Testis (tissue), 2 donors: ENCODE measurements at regions not wholly inside any gene's neighbourhood (a gene's known extent, or its start where the extent isn't known, plus 50 kb on each side); places are given as distances from the start of the nearest gene placed in this dataset.

Source experiments
- POLR2A ChIP-seq: fragments of 450-650 bp; IDR thresholded peaks from one replicate; pipeline ENCODE4 v1.6.1; 2017; ENCODE audit warnings: antibody characterized with exemption, mild to moderate bottlenecking, moderate library complexity
- TF ChIP-seq, protein P1 (sequence below), 3 experiments: fragments of 450-650 bp in 2 of 3; fragments of 200-600 bp in 1 of 3; sonication (generic) in 1 of 3; IDR thresholded peaks; one replicate each; pipeline ENCODE4 v1.5.1; 2016 to 2019; ENCODE audit warnings: antibody characterized with exemption in 3 of 3, mild to moderate bottlenecking in 2 of 3, moderate library complexity in 1 of 3

DNA sequence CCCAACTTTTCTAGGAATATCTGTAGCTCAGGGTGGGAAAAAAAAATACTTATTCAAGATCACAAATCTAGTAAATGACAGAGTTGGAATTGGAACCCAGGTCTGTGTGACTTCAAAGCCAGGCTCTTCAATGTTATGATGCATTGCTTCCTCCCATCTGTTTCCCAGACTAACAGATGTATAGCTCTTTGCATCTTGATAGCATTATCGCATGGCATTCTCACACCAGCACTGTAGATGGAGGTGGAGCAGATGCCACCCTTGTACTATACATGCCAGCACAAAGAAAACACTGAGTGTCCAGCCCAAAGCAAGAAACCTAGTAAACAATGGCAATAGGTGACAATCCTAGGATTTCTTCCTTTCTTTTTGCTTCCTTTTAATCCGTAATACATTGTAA is 497.3 kb downstream of the NEBL start:
- TF ChIP-seq, protein P1, sequence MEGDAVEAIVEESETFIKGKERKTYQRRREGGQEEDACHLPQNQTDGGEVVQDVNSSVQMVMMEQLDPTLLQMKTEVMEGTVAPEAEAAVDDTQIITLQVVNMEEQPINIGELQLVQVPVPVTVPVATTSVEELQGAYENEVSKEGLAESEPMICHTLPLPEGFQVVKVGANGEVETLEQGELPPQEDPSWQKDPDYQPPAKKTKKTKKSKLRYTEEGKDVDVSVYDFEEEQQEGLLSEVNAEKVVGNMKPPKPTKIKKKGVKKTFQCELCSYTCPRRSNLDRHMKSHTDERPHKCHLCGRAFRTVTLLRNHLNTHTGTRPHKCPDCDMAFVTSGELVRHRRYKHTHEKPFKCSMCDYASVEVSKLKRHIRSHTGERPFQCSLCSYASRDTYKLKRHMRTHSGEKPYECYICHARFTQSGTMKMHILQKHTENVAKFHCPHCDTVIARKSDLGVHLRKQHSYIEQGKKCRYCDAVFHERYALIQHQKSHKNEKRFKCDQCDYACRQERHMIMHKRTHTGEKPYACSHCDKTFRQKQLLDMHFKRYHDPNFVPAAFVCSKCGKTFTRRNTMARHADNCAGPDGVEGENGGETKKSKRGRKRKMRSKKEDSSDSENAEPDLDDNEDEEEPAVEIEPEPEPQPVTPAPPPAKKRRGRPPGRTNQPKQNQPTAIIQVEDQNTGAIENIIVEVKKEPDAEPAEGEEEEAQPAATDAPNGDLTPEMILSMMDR (IDR thresholded peaks at IDR 0.05), result no peak
- no peak for TF ChIP-seq POLR2A
